Gastroesophageal sphincter (tissue), 3 donors: ENCODE measurements at regions not wholly inside any gene's neighbourhood (a gene's known extent, or its start where the extent isn't known, plus 50 kb on each side); places are given as distances from the start of the nearest gene placed in this dataset.

Experiments
- CTCF ChIP-seq, 4 experiments: fragments of 200-600 bp in 2 of 4; fragments of 450-650 bp in 2 of 4; sonication (generic) in 1 of 4; IDR thresholded peaks; one replicate each; pipeline ENCODE4 v1.5.1; 2017 to 2019; ENCODE audit warnings: antibody characterized with exemption in 4 of 4, mild to moderate bottlenecking in 2 of 4, moderate library complexity in 2 of 4
- POLR2AphosphoS5 ChIP-seq: sonication (generic); formaldehyde crosslinking; IDR thresholded peaks from one replicate; pipeline ENCODE4 v1.6.1; 2017; ENCODE audit warnings: antibody characterized with exemption

- TF ChIP-seq CTCF (IDR thresholded peaks at IDR 0.05): no peak
- TF ChIP-seq POLR2AphosphoS5: no peak
Measured at GRCh38 chr6:81495999-81496398, 256.5 kb downstream of the TENT5A start.
